ENCODE measurements at regions not wholly inside any gene's neighbourhood (a gene's known extent, or its start where the extent isn't known, plus 50 kb on each side); places are given as distances from the start of the nearest gene placed in this dataset.

- DNase-seq = no peak
- no peaks in the 10 kb centered on the region for H3K4me1 ChIP-seq
- H3K36me3 ChIP-seq = no peaks in the 10 kb centered on the region
- no peak for ATAC-seq
- TF ChIP-seq CTCF (IDR thresholded peaks at IDR 0.05) (no peak), POLR2A (IDR thresholded peaks at IDR 0.05) (no peak)
- peak overlapping the region in 1 of 12 donors; percentile 26 for H3K27ac ChIP-seq
- 56 to 74% (median 68%) methylated on average over 2 of the region's 2 CpGs for WGBS, 4 donors
- H3K27me3 ChIP-seq = no peaks in the 10 kb centered on the region
- H3K4me3 ChIP-seq = no peak overlapping the region
- intact Hi-C loops (cut with DNase I) = no loop called here
- H3K9me3 ChIP-seq = no peaks in the 10 kb centered on the region
Measured at GRCh38 chr5:104731331-104731730, 1168.7 kb upstream of the NUDT12 start.

DNA sequence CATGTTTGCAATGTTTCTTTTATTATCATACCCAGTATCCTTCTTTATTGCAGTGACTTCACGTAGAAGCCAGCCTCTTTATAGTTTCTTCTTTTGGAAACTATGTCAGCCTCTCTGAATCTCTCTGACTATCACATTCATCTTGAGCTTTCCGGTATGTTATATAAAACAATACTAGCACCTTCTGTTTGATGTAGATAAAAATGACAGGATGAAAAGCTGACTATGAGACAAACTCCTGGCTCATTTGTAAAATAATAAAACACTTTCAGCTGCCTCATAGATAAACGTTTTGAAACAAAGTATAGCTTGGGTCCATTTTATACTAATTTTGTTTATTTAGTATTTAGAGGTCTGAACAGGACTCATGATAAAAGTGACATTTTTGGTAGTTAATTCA lies 1145.4 kb upstream of the NUDT12 start:
- no peak overlapping the region for H3K27ac ChIP-seq
- TF ChIP-seq POLR2A (IDR thresholded peaks at IDR 0.05) (no peak), CTCF (IDR thresholded peaks at IDR 0.05) (no peak)
- no peaks in the 10 kb centered on the region for H3K36me3 ChIP-seq
- no peaks in the 10 kb centered on the region for H3K4me1 ChIP-seq
- ATAC-seq (no peak), DNase-seq (no peak)
- H3K4me3 ChIP-seq = no peak overlapping the region
- no peaks in the 10 kb centered on the region for H3K27me3 ChIP-seq
- WGBS, 4 donors = 40 to 49% (median 44%) methylated on average over 3 of the region's 3 CpGs
- intact Hi-C loops (cut with DNase I) = no loop called here
- H3K9me3 ChIP-seq = peaks cover 0 to 22% (median 8%) of the 10 kb centered on the region in 12 donors

DNA sequence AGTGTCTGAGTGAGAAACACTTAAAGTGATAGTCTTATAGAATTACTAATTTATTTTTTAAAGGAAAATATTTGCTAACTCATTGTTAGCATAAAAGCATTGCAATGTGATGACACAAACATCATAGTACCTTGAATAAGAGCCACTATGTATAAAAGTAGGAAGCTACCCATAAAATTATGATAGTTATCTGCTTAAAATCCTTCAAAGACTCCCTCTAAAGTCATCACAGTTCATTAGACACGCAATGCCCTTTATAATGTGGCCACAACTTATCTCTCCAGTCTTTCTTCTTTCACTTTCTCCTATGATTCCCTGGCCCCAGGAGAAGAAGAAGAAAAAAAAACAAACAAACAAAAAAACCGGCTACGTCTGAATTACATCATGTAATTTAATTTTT lies 1144.0 kb upstream of the NUDT12 start:
- DNase-seq = no peak
- WGBS, 4 donors = 63 to 74% (median 66%) methylated on average over 3 of the region's 3 CpGs

GRCh38 chr5:104702212-104702611 lies 1139.6 kb upstream of the NUDT12 start:
- Histone ChIP-seq H3K27ac (no peak overlapping the region), H3K4me1 (no peaks in the 10 kb centered on the region), H3K36me3 (no peaks in the 10 kb centered on the region), H3K4me3 (no peak overlapping the region), H3K27me3 (no peaks in the 10 kb centered on the region), H3K9me3 (peaks cover 0 to 17% (median 12%) of the 10 kb centered on the region in 12 donors)
- WGBS, 4 donors = 65 to 78% (median 71%) methylated on average over 1 of the region's 1 CpG
- TF ChIP-seq POLR2A (IDR thresholded peaks at IDR 0.05) (no peak), CTCF (IDR thresholded peaks at IDR 0.05) (no peak)
- ATAC-seq (no peak), DNase-seq (no peak)
- intact Hi-C loops (cut with DNase I) = no loop called here

More for the DNA sequence above, 1144.0 kb upstream of the NUDT12 start:
- no peak overlapping the region for H3K4me3 ChIP-seq
- H3K36me3 ChIP-seq = no peaks in the 10 kb centered on the region
- no peaks in the 10 kb centered on the region for H3K4me1 ChIP-seq
- no peak overlapping the region for H3K27ac ChIP-seq
- intact Hi-C loops (cut with DNase I) = no loop called here
- H3K9me3 ChIP-seq = peaks cover 0 to 8% (median under 1%) of the 10 kb centered on the region in 12 donors
- ATAC-seq = no peak
- H3K27me3 ChIP-seq = no peaks in the 10 kb centered on the region
- TF ChIP-seq POLR2A (IDR thresholded peaks at IDR 0.05) (no peak), CTCF (IDR thresholded peaks at IDR 0.05) (no peak)
